ENCODE measurements at regions not wholly inside any gene's neighbourhood (a gene's known extent, or its start where the extent isn't known, plus 50 kb on each side); places are given as distances from the start of the nearest gene placed in this dataset.

GRCh38 chr3:194281766-194282165 is 69.4 kb downstream of the CPN2 start:
- DNase-seq: no peak

GRCh38 chr3:194282436-194283122 is 68.5 kb downstream of the CPN2 start:
- DNase-seq: no peak

GRCh38 chr3:194283221-194284006 is 67.7 kb downstream of the CPN2 start:
- DNase-seq: no peak

GRCh38 chr3:194284351-194284750 is 66.8 kb downstream of the CPN2 start:
- DNase-seq: no peak

DNA sequence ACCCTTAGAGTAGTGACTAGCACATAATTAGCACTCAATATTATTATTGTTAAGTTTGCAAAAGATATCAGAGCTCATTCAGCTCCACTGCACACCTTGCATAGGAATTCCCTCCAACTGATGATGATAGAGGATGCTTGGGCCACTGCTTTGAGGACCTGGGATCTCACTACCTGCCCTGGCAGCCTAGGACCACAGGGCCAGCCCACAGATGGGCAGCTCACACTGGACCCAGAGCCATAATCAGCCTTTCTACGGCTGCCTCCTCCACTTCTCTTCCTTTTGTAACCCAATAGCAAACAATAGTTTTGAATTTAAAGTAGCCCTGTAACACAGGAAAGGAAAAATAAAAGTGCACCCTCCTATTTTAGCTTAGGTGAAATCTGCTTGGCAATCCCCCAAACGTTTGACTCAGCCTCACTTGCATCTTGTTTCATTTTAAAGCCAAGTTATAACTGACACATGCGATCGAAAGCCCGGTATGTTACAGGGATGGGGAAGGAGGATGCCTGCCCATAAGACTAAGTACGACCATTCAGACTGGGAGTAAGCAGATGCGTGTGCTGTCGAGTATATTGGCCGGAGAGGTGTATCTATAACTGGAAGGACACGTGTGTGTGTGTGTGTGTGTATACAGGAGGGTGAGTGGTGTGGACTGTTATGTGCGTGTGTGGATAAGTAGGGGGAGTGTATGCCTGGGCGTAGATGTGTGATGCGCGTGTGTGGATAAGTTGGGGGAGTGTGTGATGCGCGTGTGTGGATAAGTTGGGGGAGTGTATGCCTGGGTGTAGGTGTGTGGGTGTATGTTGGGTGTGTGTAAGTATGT is 65.9 kb downstream of the CPN2 start:
- no peak for DNase-seq

DNA sequence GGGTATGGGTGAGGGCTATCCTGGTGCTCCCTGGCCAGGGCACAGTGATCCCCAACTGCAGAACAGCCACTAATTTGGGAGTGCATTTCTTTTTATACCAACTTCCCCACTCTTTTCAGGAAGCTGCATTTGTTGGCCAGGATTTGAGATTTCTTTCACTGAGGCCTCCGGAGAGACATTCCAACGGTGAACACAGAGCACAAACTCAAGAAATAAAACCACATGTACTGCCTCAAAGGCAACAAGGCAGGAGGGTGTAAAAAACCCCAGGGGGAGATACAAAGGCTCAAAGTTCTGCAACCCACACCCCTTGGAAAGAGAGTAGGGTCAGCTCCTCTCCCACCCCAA is 65.3 kb downstream of the CPN2 start:
- DNase-seq: no peak

DNA sequence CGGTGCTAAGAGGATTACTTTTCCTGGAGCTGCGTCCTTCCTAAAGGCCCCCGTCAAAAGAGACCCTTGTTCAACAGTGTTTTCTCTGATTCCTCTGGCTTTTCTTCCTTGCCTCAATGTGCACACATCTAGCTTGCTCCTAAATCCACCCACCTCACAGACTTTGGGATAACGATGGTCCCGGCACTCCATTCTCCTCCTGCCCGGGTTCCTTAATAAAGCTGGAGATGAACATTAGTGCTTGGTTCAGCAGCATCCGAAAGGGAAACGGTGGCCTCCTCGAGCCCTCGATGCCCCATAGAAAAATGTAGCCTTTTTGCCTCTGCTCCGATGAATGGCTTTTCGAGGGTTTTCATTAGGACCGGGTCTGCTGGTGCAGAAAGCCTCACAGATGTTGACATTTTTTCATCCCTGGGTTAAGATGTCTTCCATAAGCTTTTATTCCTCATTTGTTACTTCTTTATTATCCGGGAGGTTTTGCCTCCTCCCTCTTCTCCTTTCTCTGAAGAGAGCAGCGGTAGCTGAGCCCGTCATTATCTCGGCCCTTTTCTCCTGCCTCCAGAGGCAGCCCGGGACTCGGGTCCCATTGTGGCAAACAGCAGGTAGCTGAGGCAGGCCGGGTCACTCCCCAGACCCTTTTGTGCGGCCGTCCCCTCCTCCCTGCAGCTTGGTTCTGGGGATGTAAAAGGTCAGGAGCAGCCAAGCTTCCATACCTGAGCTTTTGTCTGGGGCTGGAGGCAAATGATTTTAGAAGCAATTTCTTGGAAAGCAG is 64.6 kb downstream of the CPN2 start:
- DNase-seq: no peak

DNA sequence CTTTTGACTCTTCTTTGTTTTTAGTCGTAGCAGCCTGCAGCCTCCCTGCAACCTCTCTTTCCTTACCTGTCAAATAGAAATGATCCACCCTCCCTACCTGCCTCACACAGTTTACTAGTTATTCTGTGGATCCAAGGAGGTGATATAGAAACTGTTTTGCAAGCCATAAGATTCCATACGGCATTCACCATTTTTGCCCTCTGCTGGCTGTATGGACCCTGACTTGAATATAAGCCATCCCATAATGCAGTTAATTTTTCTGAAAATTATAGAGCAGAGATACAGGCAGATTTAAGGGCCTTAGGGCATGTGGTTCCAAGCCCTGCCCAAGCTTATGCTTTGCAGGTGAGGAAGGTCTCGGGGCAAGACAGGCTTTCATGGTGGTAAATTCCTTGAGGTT is 63.8 kb downstream of the CPN2 start:
- no peak for DNase-seq

DNA sequence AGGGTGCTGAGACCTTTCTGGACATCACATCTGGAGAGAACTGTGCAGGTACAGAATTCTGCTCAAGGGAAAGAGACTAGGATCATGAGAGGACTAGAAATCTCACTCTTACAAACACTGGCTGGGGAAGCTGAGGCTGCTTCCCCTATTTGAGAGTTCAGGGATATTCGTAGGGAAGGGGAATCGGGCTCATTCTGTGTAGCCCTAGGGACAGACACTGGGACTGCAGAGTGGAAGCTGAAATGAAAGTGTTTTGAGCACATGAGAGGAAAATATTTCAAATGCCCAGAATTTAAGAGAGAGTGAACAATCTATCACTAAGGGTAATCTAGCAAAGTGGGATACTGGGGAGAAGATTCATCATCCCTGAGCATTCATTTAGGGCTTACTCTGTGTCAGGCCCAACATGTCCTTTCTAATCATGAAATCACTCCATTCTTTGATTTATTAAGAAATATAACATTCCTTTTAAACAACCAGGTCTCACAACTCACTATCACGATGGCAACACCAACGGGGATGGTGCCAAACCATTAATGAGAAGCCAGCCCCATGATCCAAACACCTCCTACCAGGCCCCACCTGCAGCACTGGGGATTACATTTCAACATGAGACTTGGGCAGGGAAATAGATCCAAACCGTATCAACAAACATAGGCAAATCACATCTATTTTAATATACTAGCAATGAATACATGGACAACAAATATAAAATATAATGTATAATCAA is 63.0 kb downstream of the CPN2 start:
- no peak for DNase-seq
